ENCODE measurements at regions not wholly inside any gene's neighbourhood (a gene's known extent, or its start where the extent isn't known, plus 50 kb on each side); places are given as distances from the start of the nearest gene placed in this dataset.

DNA sequence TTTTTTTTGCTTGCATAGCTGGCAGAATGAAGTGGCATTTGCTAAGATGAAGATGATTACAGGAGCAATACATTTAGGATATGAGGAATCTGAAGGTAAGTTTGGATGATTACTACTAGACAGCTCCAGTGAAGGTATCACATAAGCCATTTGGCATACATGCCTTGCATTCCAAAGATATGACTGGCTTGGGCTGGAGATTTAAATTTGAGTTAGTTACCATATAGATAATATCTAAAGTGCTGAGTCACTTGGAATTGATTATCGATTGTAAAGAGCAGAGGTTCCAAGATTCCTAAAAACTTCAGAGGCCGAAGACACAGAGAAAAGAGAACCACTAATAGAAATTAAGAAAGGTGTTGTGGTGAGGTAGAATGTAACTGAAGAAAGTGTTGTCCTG is 1026.4 kb downstream of the DSC3 start:
- TF ChIP-seq, protein P1, sequence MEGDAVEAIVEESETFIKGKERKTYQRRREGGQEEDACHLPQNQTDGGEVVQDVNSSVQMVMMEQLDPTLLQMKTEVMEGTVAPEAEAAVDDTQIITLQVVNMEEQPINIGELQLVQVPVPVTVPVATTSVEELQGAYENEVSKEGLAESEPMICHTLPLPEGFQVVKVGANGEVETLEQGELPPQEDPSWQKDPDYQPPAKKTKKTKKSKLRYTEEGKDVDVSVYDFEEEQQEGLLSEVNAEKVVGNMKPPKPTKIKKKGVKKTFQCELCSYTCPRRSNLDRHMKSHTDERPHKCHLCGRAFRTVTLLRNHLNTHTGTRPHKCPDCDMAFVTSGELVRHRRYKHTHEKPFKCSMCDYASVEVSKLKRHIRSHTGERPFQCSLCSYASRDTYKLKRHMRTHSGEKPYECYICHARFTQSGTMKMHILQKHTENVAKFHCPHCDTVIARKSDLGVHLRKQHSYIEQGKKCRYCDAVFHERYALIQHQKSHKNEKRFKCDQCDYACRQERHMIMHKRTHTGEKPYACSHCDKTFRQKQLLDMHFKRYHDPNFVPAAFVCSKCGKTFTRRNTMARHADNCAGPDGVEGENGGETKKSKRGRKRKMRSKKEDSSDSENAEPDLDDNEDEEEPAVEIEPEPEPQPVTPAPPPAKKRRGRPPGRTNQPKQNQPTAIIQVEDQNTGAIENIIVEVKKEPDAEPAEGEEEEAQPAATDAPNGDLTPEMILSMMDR (IDR thresholded peaks at IDR 0.05), result no peak
- no peak for TF ChIP-seq ZFX (IDR thresholded peaks at IDR 0.05; ENCODE audit: borderline replicate concordance)
- H3K27ac ChIP-seq, result no peak overlapping the region

DNA sequence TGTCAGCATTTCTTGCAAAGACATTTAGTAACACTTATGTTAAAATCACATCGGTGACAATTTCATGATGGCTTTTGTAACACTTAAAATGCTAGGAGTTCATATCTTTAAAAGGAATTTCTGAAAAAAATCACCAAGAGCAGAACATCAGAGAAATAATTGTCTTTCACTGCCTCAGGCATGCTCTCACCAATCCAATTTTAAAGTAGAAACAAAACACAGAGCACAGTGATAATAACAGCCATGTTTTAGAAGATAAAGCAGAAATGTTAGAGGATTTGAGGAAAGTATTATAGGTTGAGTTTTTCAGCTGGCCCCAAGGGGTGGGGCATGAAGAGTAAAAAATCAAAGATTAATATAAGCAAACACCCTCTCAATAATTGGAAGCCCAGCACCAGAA is 1037.6 kb downstream of the DSC3 start:
- TF ChIP-seq ZFX (IDR thresholded peaks at IDR 0.05; ENCODE audit: borderline replicate concordance), result no peak
- TF ChIP-seq, protein P1 (IDR thresholded peaks at IDR 0.05), result no peak
- no peak overlapping the region for H3K27ac ChIP-seq

DNA sequence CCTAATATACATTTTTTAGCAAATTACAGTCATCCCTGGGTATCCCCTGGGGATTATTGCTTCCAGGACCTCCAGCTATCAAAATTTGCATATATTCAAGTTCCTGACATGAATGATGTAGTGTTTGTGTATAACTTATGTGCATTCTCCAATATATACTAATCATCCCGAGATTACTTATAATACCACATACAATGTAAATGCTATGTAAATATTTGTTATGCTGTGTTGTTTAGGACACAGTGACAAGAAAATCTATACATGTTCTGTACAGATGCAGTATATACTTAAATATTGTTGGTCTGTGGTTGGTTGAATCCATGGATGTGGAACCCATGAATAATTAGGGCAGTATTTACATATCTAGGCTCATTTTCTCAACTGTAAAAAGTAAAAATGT is 1060.3 kb downstream of the DSC3 start:
- TF ChIP-seq, protein P1 (IDR thresholded peaks at IDR 0.05), result no peak
- TF ChIP-seq ZFX (IDR thresholded peaks at IDR 0.05; ENCODE audit: borderline replicate concordance), result no peak
- no peak overlapping the region for H3K27ac ChIP-seq

DNA sequence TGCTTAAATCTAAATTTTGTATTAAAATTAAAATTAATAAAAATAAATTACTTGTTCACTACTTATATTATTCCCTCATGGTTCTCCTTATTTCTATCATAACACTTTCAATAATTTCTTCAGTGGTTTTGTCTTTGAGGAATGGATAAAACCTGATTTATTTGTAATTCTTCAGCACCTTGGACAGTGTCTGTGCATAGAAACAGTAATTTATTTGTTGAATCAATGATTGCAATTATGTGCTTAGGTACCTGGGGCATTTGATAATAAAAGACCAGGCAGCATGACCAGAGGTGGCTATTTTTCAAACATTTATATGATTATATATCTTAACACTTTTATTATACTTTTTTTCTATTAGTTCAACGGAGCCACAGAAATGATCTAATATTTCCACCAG is 1062.7 kb downstream of the DSC3 start:
- no peak overlapping the region for H3K27ac ChIP-seq
- TF ChIP-seq ZFX (IDR thresholded peaks at IDR 0.05; ENCODE audit: borderline replicate concordance), result no peak
- TF ChIP-seq, protein P1 (IDR thresholded peaks at IDR 0.05), result no peak

DNA sequence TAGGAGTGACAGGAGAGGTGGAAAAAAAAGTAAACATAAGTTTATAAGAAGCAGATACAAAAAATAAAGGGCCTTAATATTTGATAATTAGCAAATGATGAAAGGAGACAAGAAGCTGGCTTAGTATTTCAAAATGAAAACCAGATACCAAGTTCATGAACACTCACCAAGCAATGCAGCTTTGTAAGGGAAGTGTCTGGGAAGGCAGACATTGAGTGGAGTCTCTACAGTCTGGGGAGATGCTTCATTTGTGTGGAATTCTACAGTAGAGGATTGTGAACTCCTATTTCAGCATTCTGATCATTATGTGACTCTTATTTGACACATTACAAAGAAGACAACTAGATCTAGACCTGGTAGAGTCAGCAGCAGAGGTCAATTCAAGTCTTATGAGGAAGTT is 1072.7 kb downstream of the DSC3 start:
- no peak overlapping the region for H3K27ac ChIP-seq
- TF ChIP-seq ZFX (IDR thresholded peaks at IDR 0.05; ENCODE audit: borderline replicate concordance), result no peak
- TF ChIP-seq, protein P1 (IDR thresholded peaks at IDR 0.05), result no peak

DNA sequence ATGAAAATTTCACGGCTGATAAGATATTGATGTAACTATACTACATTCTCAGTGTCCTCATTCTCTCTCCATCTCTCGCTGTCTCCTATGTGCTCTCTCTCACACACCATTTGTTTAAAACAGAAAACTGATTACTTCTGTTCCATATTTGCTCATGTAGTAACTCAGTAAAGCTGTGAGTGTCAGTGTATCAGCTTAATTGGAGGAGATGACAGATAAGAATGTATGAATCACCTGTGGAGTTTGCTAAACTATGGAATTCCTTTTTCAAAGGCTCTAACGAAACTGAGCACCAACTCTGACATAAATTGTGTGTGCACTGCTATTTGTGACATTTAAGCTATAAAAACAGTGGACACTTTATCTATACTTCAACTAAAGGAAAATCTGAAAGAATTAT is 1080.0 kb downstream of the DSC3 start:
- no peak for TF ChIP-seq ZFX (IDR thresholded peaks at IDR 0.05; ENCODE audit: borderline replicate concordance)
- TF ChIP-seq, protein P1 (IDR thresholded peaks at IDR 0.05), result no peak

DNA sequence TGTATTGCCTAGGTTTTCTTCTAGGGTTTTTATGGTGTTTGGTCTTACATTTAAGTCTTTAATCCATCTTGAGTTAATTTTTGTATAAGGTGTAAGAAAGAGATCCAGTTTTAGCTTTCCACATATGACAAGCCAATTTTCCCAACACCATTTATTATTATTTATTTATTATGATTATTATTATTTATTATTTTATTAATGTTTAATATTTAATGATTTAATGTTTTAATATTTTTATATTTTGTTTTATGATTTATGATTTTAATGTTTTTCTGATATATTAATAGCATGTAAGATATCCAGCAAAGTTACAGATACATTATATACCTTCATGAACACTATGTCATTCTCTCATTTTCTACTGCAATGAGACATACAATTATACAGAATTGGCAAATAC is 1082.0 kb downstream of the DSC3 start:
- H3K27ac ChIP-seq, result no peak overlapping the region
- no peak for TF ChIP-seq ZFX (IDR thresholded peaks at IDR 0.05; ENCODE audit: borderline replicate concordance)
- TF ChIP-seq, protein P1 (IDR thresholded peaks at IDR 0.05), result no peak

More for the DNA sequence above, 1080.0 kb downstream of the DSC3 start:
- no peak overlapping the region for H3K27ac ChIP-seq
